IPS-18c (cell line): ENCODE measurements at regions not wholly inside any gene's neighbourhood (a gene's known extent, or its start where the extent isn't known, plus 50 kb on each side); places are given as distances from the start of the nearest gene placed in this dataset.

Source experiments
- H3K4me3 ChIP-seq: 2 replicates; pipeline ENCODE4 v1.7.0; 2013; ENCODE audit warnings: low read depth, mild to moderate bottlenecking, low read length, moderate library complexity; ENCODE audit not compliant: insufficient read depth
- H3K9me3 ChIP-seq: one replicate; pipeline ENCODE4 v1.6.1; 2013; ENCODE audit warnings: mild to moderate bottlenecking, low read length, moderate library complexity; ENCODE audit not compliant: control insufficient read depth, insufficient read depth

GRCh38 chr6:3900744-3901336 lies 51.7 kb downstream of the FAM50B start:
- H3K4me3 ChIP-seq: no peak overlapping the region
- H3K9me3 ChIP-seq: no peaks in the 10 kb centered on the region

- no peak overlapping the region for H3K4me3 ChIP-seq
- no peaks in the 10 kb centered on the region for H3K9me3 ChIP-seq
Observed at GRCh38 chr6:3902871-3903648, 53.9 kb downstream of the FAM50B start.

GRCh38 chr6:3904518-3904917 lies 55.3 kb downstream of the FAM50B start:
- H3K9me3 ChIP-seq: no peaks in the 10 kb centered on the region
- no peak overlapping the region for H3K4me3 ChIP-seq

DNA sequence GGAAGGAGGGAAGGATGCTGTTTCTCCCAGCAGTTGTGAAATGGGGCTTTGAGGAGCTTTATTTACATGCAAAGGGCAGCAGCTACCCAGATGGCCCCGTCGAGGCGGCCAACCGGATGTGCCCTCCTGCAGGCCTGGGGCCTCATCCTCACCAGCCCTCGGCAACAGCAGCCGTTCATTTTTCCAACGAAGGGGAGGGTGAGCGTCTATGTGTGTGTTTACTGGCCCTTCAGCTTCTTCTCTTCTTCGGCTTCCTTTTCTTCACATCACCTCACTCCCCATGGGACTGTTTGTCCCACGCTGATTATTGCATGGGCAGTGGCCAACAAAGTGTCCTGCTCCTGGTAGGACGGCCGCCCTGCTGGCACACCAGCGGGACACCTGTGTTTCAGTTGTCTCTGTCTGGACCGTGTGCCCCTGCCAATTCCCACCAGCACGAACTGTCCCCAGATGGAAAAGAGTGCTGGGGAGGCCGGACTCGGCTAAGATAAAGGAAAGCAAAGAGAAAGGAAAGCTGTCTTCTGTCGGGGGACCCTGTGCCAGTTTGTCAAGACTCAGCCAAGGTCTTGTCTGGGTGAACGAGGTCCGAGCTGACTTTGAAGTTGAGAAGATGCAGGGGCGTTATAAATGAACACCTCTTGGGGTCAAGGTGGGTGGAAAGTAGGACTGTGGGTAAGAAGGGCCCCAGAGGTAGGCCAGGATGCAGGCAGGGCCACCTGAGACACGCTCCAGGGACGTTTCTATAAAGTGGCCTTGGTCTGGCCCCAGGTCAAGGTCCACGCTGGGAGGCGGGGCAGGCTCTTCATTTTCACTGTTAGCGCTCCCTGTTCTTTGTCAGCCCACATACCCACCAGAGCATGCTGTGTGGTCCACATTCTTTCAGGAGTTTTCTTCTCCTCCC lies 57.0 kb downstream of the FAM50B start:
- Histone ChIP-seq H3K4me3 (no peak overlapping the region), H3K9me3 (no peaks in the 10 kb centered on the region)

- no peaks in the 10 kb centered on the region for H3K9me3 ChIP-seq
- no peak overlapping the region for H3K4me3 ChIP-seq
Observed at GRCh38 chr6:3906846-3907151, 57.6 kb downstream of the FAM50B start.

- H3K9me3 ChIP-seq: no peaks in the 10 kb centered on the region
- no peak overlapping the region for H3K4me3 ChIP-seq
Observed at GRCh38 chr6:3908223-3908622, 59.0 kb downstream of the FAM50B start.

DNA sequence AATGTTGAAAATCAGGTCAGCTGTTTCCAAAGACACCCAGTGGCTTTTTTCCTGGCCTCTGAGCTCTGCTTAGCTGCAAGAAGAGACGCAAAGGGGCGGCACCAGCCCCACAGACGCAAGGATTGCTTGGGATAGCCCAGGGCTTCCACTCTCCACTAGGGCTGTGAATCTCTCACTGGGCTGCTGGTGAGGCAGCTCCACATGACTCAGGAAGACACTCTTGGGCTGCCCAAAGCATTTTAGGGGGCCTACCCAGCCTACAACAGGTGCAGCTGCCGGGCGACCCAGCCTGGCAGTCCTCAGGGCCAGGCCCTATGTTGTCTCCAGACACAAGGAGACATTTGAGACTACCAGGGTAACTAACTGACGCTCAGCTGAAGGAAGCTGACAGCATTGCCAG lies 59.8 kb downstream of the FAM50B start:
- Histone ChIP-seq H3K9me3 (no peaks in the 10 kb centered on the region), H3K4me3 (no peak overlapping the region)

DNA sequence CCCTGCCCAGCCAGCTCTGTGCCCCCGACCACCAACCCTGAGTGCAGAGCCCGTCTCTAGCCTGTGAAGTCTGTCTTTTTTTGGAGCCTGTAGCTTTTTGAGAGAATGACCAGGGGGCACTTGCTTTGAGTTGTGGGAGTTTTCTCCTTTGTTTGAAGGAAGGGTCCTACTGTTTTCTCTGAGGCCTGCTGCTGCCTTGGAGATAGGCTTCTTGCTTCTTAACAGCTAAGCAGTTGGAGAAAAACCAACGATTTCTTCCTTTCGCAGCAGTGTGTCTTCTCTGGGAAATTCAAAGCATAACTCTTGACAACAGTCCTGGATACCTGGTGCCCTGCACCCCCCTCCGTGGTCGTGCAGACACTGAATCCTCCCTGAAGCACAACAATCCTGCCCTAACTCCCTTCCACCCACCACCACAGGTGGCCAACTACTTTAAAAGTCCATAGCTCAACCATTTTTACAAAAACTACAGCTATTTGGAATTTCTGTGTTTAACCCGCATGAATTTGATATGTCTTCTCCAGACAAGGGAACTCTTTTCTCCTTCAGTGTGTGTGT lies 61.0 kb downstream of the FAM50B start:
- H3K9me3 ChIP-seq: no peaks in the 10 kb centered on the region
- H3K4me3 ChIP-seq: no peak overlapping the region

GRCh38 chr6:3911130-3911529 lies 62.0 kb downstream of the FAM50B start:
- Histone ChIP-seq H3K9me3 (no peaks in the 10 kb centered on the region), H3K4me3 (no peak overlapping the region)

- H3K9me3 ChIP-seq: no peaks in the 10 kb centered on the region
- no peak overlapping the region for H3K4me3 ChIP-seq
Observed at GRCh38 chr6:3911614-3912336, 62.6 kb downstream of the FAM50B start.

DNA sequence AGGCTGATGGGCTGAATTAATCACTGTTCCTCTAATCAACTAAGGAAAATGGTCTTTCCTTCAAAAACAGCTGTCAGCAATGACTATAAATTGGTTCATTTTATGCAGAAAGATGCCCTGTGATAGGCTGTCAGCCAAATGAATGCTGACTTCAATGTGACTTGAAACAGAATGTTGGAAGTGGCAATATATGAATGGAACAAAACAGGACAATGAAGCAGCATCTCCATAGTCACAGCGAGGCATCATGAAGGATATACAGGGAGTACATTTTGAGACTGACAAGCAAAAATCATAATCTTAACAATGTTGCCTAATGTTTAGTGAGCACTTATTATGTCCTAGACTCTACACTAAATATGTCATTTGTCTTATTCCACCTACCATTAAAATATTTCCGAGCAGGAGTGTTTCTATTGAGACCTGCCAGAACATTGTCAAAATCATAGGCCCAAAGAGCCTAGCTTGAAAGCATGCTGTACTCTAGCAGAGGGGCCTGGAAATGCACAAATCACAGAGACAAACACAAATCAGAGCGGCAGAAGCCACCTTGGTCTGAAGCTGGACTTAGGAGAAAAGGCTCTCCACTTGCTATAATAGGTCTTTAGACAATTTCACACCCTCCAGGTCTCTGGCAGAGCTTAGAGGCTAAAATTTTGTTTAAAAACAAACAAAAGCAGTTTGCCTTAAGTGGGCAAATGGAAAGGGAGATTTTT lies 63.3 kb downstream of the FAM50B start:
- Histone ChIP-seq H3K4me3 (no peak overlapping the region), H3K9me3 (peaks cover 1% of the 10 kb centered on the region)

DNA sequence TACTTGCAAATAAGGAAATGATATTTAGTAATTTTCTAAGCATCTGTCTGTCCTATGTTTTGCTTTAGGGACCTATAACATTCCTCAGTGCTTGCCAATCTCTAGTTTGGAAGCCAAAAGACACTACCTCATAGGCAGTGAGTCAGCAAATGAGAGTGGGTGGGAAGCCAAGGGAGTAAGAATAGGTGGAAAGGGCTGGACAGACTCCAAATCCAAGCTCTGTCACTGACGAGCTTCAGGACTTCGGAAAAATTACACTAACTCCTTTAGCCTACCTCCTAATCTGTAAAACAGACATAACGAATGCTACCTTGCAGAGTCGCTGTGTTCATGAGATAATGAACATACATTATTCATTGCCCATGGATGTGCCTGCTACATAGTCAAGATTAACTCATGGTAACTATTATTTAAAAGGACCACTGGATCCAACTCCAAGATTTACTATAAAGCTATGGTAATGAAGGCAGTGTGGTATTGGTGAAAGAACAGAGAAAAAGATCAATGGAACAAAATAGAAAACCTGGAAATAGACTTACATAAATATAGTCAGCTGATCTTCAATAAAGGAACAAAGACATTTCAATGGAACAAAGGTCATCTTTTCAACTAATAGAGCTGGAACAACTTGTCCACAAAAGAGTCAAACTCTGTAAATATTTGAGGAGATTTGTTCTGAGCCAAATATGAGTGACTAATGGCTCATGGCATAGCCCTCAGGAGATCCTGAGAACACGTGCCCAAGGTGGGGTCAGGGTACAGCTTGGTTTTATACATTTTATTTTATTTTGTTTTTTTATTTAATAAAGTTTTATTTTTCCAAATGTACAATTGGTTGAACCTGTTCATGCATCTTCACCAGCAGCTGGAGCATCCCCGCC lies 64.1 kb downstream of the FAM50B start:
- no peak overlapping the region for H3K4me3 ChIP-seq
- H3K9me3 ChIP-seq: peaks cover 4% of the 10 kb centered on the region

DNA sequence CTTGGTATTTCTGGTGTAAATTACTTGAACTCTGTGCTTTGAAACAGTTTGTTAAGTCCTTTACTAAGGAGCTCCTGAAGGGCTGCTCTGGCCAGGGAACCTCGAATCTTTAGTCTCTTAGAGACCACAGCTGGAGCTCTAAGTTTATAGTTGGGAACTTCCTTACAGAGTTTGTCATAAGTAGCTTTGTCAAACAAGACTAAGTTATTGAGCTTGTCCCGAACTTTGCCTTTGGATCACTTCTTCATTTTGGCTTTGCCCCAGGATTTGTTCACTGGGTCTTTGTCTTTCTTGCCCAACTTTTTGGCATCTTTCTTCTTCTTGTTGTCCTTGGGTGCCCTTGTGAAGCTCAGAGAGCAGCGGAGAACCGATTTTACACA lies 64.8 kb downstream of the FAM50B start:
- Histone ChIP-seq H3K4me3 (no peak overlapping the region), H3K9me3 (peaks cover 4% of the 10 kb centered on the region)

DNA sequence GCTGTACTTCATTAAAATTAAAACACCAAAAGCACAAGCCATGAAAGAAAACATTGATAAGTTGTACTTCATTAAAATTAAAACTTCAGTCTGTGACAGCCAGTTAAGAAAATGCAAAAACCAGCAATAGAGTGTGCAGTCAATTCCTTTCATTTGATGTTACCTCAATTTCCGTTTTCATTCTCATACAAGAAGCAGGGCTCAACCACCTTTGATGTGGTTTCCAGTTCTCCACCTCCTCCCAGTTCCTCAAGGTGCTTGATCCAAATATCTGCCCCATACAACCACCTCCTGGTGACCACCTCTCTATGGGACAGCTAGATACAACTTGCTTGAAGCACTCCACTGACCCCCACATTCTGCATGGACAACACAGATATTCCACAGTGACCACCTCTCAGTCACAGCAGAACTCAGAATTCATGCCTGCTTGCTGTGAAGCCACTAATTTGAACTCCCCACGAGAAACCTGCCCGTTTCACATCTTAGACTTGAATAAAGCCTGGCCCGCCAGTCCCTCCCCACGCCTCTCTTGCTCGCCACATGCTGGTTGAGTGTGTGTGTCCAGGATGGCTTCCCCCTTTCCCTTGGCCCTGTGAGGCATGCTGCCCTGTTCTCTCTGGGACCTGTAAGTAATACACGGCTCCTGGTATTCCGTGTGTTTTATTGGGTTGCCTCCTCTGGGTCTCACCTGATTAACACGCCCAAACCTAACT lies 66.1 kb downstream of the FAM50B start:
- Histone ChIP-seq H3K9me3 (peaks cover 4% of the 10 kb centered on the region), H3K4me3 (no peak overlapping the region)

DNA sequence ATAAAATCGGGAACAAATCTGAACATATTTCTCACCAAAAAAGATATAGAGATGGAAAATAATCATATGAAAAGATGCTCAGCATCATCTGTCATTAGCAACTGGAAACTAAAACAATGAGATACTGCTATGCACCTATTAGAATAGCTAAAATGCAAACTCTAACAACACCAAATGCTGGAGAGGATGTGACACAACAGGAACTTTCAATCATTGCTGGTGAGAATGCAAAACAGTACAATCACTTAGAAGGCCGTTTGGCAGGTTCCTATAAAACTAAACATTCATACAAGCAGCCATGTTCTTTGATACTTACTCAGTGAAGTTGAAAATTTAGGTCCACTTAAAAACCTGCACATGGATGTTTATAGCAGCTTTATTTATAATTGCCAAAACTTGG lies 67.0 kb downstream of the FAM50B start:
- H3K9me3 ChIP-seq: peaks cover 4% of the 10 kb centered on the region
- no peak overlapping the region for H3K4me3 ChIP-seq
